ENCODE measurements at regions not wholly inside any gene's neighbourhood (a gene's known extent, or its start where the extent isn't known, plus 50 kb on each side); places are given as distances from the start of the nearest gene placed in this dataset.

- Histone ChIP-seq H3K27me3 (ENCODE audit: control insufficient read depth in 1 of 2, insufficient read depth in 1 of 2, low read length in 2 of 2) (peaks cover 0 to 10% of the 10 kb centered on the region in 2 experiments), H3K23ac (ENCODE audit: low read length in 2 of 2) (no peak overlapping the region), H3K14ac (ENCODE audit: low read length in 2 of 2) (no peak overlapping the region), H3K36me3 (ENCODE audit: control insufficient read depth in 1 of 2, insufficient read depth in 2 of 2, low read depth in 1 of 2, low read length in 2 of 2) (no peaks in the 10 kb centered on the region), H2BK12ac (ENCODE audit: low read length in 2 of 2) (no peak overlapping the region), H3K4ac (ENCODE audit: low read depth in 1 of 2, low read length in 2 of 2) (no peak overlapping the region), H3K27ac (ENCODE audit: low read length, poor library complexity, severe bottlenecking) (no peak overlapping the region), H3K79me1 (replicated peaks; ENCODE audit: low read length, poor library complexity, severe bottlenecking) (no peaks in the 10 kb centered on the region), H3K4me2 (ENCODE audit: low read length, poor library complexity, severe bottlenecking) (no peak overlapping the region), H4K91ac (ENCODE audit: low read length) (no peak overlapping the region), H3K9me3 (ENCODE audit: control insufficient read depth, low read length) (no peaks in the 10 kb centered on the region), H2BK5ac (ENCODE audit: low read depth, low read length, poor library complexity, severe bottlenecking) (no peak overlapping the region), H3K18ac (ENCODE audit: low read depth in 1 of 2, low read length in 2 of 2) (no peak overlapping the region), H4K8ac (ENCODE audit: low read length) (no peak overlapping the region), H3K4me1 (ENCODE audit: control insufficient read depth, insufficient read depth, low read depth, low read length) (no peaks in the 10 kb centered on the region), H2BK120ac (ENCODE audit: low read depth, low read length) (no peak overlapping the region), H2AK5ac (ENCODE audit: low read length, severe bottlenecking) (no peak overlapping the region), H2BK15ac (ENCODE audit: low read depth, poor library complexity, severe bottlenecking) (no peak overlapping the region), H3K4me3 (ENCODE audit: insufficient read depth in 1 of 2, low read depth in 1 of 2, low read length in 2 of 2) (no peak overlapping the region), H2AFZ (ENCODE audit: low read depth, low read length) (no peak overlapping the region), H3K9ac (ENCODE audit: low read length) (no peak overlapping the region)
- no peak for DNase-seq
- 95% methylated on average over 1 of the region's 1 CpG for WGBS
These were observed 200.6 kb upstream of the SIX2 start for GRCh38 chr2:45209875-45210274.

- H3K36me3 ChIP-seq (ENCODE audit: control insufficient read depth in 1 of 2, insufficient read depth in 2 of 2, low read depth in 1 of 2, low read length in 2 of 2) = no peaks in the 10 kb centered on the region
- H3K4ac ChIP-seq (ENCODE audit: low read depth in 1 of 2, low read length in 2 of 2) = no peak overlapping the region
- H3K4me2 ChIP-seq (ENCODE audit: low read length, poor library complexity, severe bottlenecking) = no peak overlapping the region
- no peak overlapping the region for H3K9ac ChIP-seq (ENCODE audit: low read length)
- no peak overlapping the region for H3K27ac ChIP-seq (ENCODE audit: low read length, poor library complexity, severe bottlenecking)
- peaks cover 0 to 8% of the 10 kb centered on the region in 2 experiments for H3K27me3 ChIP-seq (ENCODE audit: control insufficient read depth in 1 of 2, insufficient read depth in 1 of 2, low read length in 2 of 2)
- H3K18ac ChIP-seq (ENCODE audit: low read depth in 1 of 2, low read length in 2 of 2) = no peak overlapping the region
- H2AFZ ChIP-seq (ENCODE audit: low read depth, low read length) = no peak overlapping the region
- no peak overlapping the region for H3K23ac ChIP-seq (ENCODE audit: low read length in 2 of 2)
- H3K4me1 ChIP-seq (ENCODE audit: control insufficient read depth, insufficient read depth, low read depth, low read length) = no peaks in the 10 kb centered on the region
- no peak overlapping the region for H2BK120ac ChIP-seq (ENCODE audit: low read depth, low read length)
- WGBS = 95% methylated on average over 3 of the region's 5 CpGs
- no peak overlapping the region for H4K8ac ChIP-seq (ENCODE audit: low read length)
- no peak overlapping the region for H3K14ac ChIP-seq (ENCODE audit: low read length in 2 of 2)
- no peak overlapping the region for H4K91ac ChIP-seq (ENCODE audit: low read length)
- no peak overlapping the region for H2BK12ac ChIP-seq (ENCODE audit: low read length in 2 of 2)
- H3K9me3 ChIP-seq (ENCODE audit: control insufficient read depth, low read length) = no peaks in the 10 kb centered on the region
- no peak overlapping the region for H2BK15ac ChIP-seq (ENCODE audit: low read depth, poor library complexity, severe bottlenecking)
- H3K4me3 ChIP-seq (ENCODE audit: insufficient read depth in 1 of 2, low read depth in 1 of 2, low read length in 2 of 2) = no peak overlapping the region
- H3K79me1 ChIP-seq (replicated peaks; ENCODE audit: low read length, poor library complexity, severe bottlenecking) = no peaks in the 10 kb centered on the region
- DNase-seq = no peak
- H2AK5ac ChIP-seq (ENCODE audit: low read length, severe bottlenecking) = no peak overlapping the region
- no peak overlapping the region for H2BK5ac ChIP-seq (ENCODE audit: low read depth, low read length, poor library complexity, severe bottlenecking)
These were observed 200.1 kb upstream of the SIX2 start for GRCh38 chr2:45209302-45209701.

- Histone ChIP-seq H3K79me1 (replicated peaks; ENCODE audit: low read length, poor library complexity, severe bottlenecking) (no peaks in the 10 kb centered on the region), H2BK12ac (ENCODE audit: low read length in 2 of 2) (no peak overlapping the region), H3K4me2 (ENCODE audit: low read length, poor library complexity, severe bottlenecking) (no peak overlapping the region), H2BK120ac (ENCODE audit: low read depth, low read length) (no peak overlapping the region), H2BK15ac (ENCODE audit: low read depth, poor library complexity, severe bottlenecking) (no peak overlapping the region), H3K4me3 (ENCODE audit: insufficient read depth in 1 of 2, low read depth in 1 of 2, low read length in 2 of 2) (no peak overlapping the region), H3K4me1 (ENCODE audit: control insufficient read depth, insufficient read depth, low read depth, low read length) (no peaks in the 10 kb centered on the region), H4K8ac (ENCODE audit: low read length) (no peak overlapping the region), H3K27ac (ENCODE audit: low read length, poor library complexity, severe bottlenecking) (no peak overlapping the region), H3K27me3 (ENCODE audit: control insufficient read depth in 1 of 2, insufficient read depth in 1 of 2, low read length in 2 of 2) (no peaks in the 10 kb centered on the region), H4K91ac (ENCODE audit: low read length) (no peak overlapping the region), H3K9me3 (ENCODE audit: control insufficient read depth, low read length) (peaks cover 13% of the 10 kb centered on the region), H3K4ac (ENCODE audit: low read depth in 1 of 2, low read length in 2 of 2) (no peak overlapping the region), H3K23ac (ENCODE audit: low read length in 2 of 2) (no peak overlapping the region), H2AFZ (ENCODE audit: low read depth, low read length) (no peak overlapping the region), H3K18ac (ENCODE audit: low read depth in 1 of 2, low read length in 2 of 2) (no peak overlapping the region), H3K9ac (ENCODE audit: low read length) (no peak overlapping the region), H2AK5ac (ENCODE audit: low read length, severe bottlenecking) (no peak overlapping the region), H3K14ac (ENCODE audit: low read length in 2 of 2) (no peak overlapping the region), H2BK5ac (ENCODE audit: low read depth, low read length, poor library complexity, severe bottlenecking) (no peak overlapping the region), H3K36me3 (ENCODE audit: control insufficient read depth in 1 of 2, insufficient read depth in 2 of 2, low read depth in 1 of 2, low read length in 2 of 2) (no peaks in the 10 kb centered on the region)
- DNase-seq = no peak
- WGBS = 39% methylated on average over 2 of the region's 4 CpGs
These were observed 197.8 kb upstream of the SIX2 start for GRCh38 chr2:45207101-45207500.

DNA sequence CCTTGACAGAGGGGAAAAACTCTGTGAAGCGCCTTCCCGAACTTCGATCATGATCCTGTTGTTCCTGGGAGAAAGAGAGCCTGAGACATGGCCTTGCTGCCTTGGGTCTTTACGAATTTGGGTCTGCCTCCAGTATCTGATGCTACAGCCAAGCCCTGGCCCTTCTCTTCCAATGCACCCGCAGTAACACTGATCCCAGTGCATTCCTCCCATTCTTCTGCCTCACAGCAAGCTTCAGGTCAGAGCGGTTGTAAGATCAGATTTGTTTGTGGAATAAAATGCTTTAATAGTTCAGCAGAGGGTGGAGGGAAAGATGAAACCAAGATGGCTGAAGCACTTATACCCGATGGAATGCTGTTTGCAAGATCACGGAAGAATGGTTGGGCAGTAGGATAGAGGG is 196.7 kb upstream of the SIX2 start:
- Histone ChIP-seq H3K9me3 (ENCODE audit: control insufficient read depth, low read length) (peaks cover 14% of the 10 kb centered on the region), H3K36me3 (ENCODE audit: control insufficient read depth in 1 of 2, insufficient read depth in 2 of 2, low read depth in 1 of 2, low read length in 2 of 2) (no peaks in the 10 kb centered on the region), H3K14ac (ENCODE audit: low read length in 2 of 2) (no peak overlapping the region), H3K79me1 (replicated peaks; ENCODE audit: low read length, poor library complexity, severe bottlenecking) (no peaks in the 10 kb centered on the region), H2BK12ac (ENCODE audit: low read length in 2 of 2) (no peak overlapping the region), H3K9ac (ENCODE audit: low read length) (no peak overlapping the region), H2BK15ac (ENCODE audit: low read depth, poor library complexity, severe bottlenecking) (no peak overlapping the region), H2BK5ac (ENCODE audit: low read depth, low read length, poor library complexity, severe bottlenecking) (no peak overlapping the region), H2AK5ac (ENCODE audit: low read length, severe bottlenecking) (no peak overlapping the region), H4K8ac (ENCODE audit: low read length) (no peak overlapping the region), H3K4me1 (ENCODE audit: control insufficient read depth, insufficient read depth, low read depth, low read length) (no peaks in the 10 kb centered on the region), H3K4me2 (ENCODE audit: low read length, poor library complexity, severe bottlenecking) (no peak overlapping the region), H2AFZ (ENCODE audit: low read depth, low read length) (no peak overlapping the region), H4K91ac (ENCODE audit: low read length) (no peak overlapping the region), H3K27ac (ENCODE audit: low read length, poor library complexity, severe bottlenecking) (no peak overlapping the region), H3K23ac (ENCODE audit: low read length in 2 of 2) (no peak overlapping the region), H3K18ac (ENCODE audit: low read depth in 1 of 2, low read length in 2 of 2) (no peak overlapping the region), H3K4me3 (ENCODE audit: insufficient read depth in 1 of 2, low read depth in 1 of 2, low read length in 2 of 2) (no peak overlapping the region), H2BK120ac (ENCODE audit: low read depth, low read length) (no peak overlapping the region), H3K4ac (ENCODE audit: low read depth in 1 of 2, low read length in 2 of 2) (no peak overlapping the region), H3K27me3 (ENCODE audit: control insufficient read depth in 1 of 2, insufficient read depth in 1 of 2, low read length in 2 of 2) (no peaks in the 10 kb centered on the region)
- 96% methylated on average over 6 of the region's 8 CpGs for WGBS
- DNase-seq = no peak
